Spleen (tissue), 7 donors: ENCODE measurements at regions not wholly inside any gene's neighbourhood (a gene's known extent, or its start where the extent isn't known, plus 50 kb on each side); places are given as distances from the start of the nearest gene placed in this dataset.

Experiments
- CTCF ChIP-seq, 11 experiments: fragments of 200-600 bp in 7 of 11; fragments of 450-650 bp in 4 of 11; sonication (generic) in 4 of 11; IDR thresholded peaks in 8 of 11; conservative IDR thresholded peaks in 3 of 11; 1 replicate in 7 of 11; 2 replicates in 4 of 11; pipeline versions ENCODE4 v1.4.0 to v1.8.0; 2016 to 2021; ENCODE audit warnings: antibody characterized with exemption in 11 of 11, inconsistent platforms in 4 of 11, mild to moderate bottlenecking in 1 of 11
- POLR2A ChIP-seq, 3 donors: fragments of 450-650 bp; IDR thresholded peaks; one replicate each; pipeline ENCODE4 v1.5.1; 2017; ENCODE audit warnings: antibody characterized with exemption in 3 of 3, mild to moderate bottlenecking in 1 of 3
- donor health status: DM: no; HTN: no; CAD: no; lungs with moderate emphysema.
- donor health status: DM: no; HTN: no; CAD: no.
- donor health status: DM: no; HTN: no; CAD: no.

GRCh38 chr2:145503511-145503910 lies 983.6 kb upstream of the ZEB2 start:
- TF ChIP-seq CTCF (IDR thresholded peaks at IDR 0.05 in 8 of 11, conservative IDR thresholded peaks at IDR 0.05 in 3 of 11) = no peak
- no peak for TF ChIP-seq POLR2A (IDR thresholded peaks at IDR 0.05)
